ENCODE measurements at regions not wholly inside any gene's neighbourhood (a gene's known extent, or its start where the extent isn't known, plus 50 kb on each side); places are given as distances from the start of the nearest gene placed in this dataset.

DNA sequence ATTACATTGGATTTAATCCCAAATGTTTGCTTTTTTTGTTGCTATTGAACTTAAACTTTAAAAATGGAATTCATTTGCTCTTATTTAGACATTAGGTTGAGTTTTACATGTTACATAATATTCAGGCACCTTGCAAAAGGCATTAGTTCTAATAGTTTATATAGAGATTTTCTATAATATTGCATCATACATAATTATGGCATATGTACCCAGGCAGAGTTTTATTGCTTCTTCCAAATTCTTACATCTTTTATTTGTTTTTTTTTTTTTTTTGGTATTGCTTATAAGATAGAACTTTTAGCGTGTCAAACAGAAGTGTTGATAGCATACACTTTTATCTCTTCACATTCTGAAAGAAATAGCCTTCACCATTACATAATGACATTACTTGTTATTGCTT, 487.7 kb downstream of the GABRG1 start:
- POLR2A ChIA-PET, result no interaction called here
- H3K27ac Mint-ChIP-seq, result no peak overlapping the region
- intact Hi-C loops (cut with micrococcal nuclease), result no loop called here
- H3K27me3 Mint-ChIP-seq, result no peaks in the 10 kb centered on the region
- ATAC-seq (ENCODE audit: low read depth) (no peak), DNase-seq (no peak)
- TF ChIP-seq, protein P1, sequence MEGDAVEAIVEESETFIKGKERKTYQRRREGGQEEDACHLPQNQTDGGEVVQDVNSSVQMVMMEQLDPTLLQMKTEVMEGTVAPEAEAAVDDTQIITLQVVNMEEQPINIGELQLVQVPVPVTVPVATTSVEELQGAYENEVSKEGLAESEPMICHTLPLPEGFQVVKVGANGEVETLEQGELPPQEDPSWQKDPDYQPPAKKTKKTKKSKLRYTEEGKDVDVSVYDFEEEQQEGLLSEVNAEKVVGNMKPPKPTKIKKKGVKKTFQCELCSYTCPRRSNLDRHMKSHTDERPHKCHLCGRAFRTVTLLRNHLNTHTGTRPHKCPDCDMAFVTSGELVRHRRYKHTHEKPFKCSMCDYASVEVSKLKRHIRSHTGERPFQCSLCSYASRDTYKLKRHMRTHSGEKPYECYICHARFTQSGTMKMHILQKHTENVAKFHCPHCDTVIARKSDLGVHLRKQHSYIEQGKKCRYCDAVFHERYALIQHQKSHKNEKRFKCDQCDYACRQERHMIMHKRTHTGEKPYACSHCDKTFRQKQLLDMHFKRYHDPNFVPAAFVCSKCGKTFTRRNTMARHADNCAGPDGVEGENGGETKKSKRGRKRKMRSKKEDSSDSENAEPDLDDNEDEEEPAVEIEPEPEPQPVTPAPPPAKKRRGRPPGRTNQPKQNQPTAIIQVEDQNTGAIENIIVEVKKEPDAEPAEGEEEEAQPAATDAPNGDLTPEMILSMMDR (IDR thresholded peaks at IDR 0.05), result no peak
- no peak overlapping the region for H3K4me3 Mint-ChIP-seq
- peaks cover 16% of the 10 kb centered on the region for H3K9me3 Mint-ChIP-seq
- CTCF ChIA-PET, result no interaction called here
- no peaks in the 10 kb centered on the region for H3K4me1 Mint-ChIP-seq
- no peaks in the 10 kb centered on the region for H3K36me3 Mint-ChIP-seq (ENCODE audit: low read depth)

DNA sequence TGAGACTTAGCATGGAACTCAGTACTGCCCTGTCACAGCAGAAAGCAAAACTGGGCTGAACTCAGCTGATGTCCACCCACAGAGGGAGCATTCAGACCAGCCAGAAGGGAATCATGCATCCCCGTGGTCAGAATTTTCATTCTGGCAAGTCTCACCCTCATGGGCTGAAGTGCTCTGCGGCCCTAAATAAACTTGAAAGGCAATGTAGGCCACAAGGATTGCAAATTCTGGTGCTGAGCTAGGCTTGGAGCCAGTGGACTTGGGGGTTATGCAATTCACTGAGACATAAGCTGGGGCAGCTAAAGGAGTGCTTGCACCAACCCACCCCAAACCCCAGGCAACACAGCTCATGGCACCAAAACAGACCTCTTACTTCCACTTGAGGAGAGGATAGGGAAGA, 494.1 kb downstream of the GABRG1 start:
- CTCF ChIA-PET, result no interaction called here
- Mint-ChIP-seq H3K4me3 (no peak overlapping the region), H3K4me1 (no peaks in the 10 kb centered on the region), H3K27me3 (no peaks in the 10 kb centered on the region), H3K27ac (no peak overlapping the region), H3K9me3 (peaks cover 6% of the 10 kb centered on the region), H3K36me3 (ENCODE audit: low read depth) (no peaks in the 10 kb centered on the region)
- DNase-seq, result no peak
- intact Hi-C loops (cut with micrococcal nuclease), result no loop called here
- POLR2A ChIA-PET, result no interaction called here
- TF ChIP-seq, protein P1 (IDR thresholded peaks at IDR 0.05), result no peak
- no peak for ATAC-seq (ENCODE audit: low read depth)

DNA sequence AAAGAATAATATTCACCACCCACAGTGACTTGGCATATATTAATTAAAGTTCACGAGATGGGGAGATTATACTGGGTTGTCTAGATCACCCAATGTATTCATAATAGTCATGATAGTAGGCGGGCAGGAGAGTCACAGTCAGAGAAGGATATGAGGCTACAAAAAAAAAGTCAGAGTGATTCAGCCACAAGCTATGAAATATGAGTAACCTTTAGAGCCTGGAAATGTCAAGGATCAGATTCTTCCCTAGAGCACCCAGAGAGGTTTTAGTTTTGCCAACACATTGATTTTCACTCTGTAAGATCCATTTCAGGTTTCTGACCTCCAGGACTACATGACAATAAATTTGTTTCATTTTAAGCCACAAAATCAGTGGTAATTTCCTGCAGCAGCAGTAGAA, 501.9 kb downstream of the GABRG1 start:
- ChIA-PET CTCF (no interaction called here), POLR2A (no interaction called here)
- TF ChIP-seq, protein P1 (IDR thresholded peaks at IDR 0.05), result no peak
- ATAC-seq (ENCODE audit: low read depth), result no peak
- Mint-ChIP-seq H3K4me3 (no peak overlapping the region), H3K27ac (no peak overlapping the region), H3K27me3 (no peaks in the 10 kb centered on the region), H3K9me3 (no peaks in the 10 kb centered on the region), H3K36me3 (ENCODE audit: low read depth) (no peaks in the 10 kb centered on the region), H3K4me1 (no peaks in the 10 kb centered on the region)
- intact Hi-C loops (cut with micrococcal nuclease), result no loop called here
- DNase-seq, result no peak

DNA sequence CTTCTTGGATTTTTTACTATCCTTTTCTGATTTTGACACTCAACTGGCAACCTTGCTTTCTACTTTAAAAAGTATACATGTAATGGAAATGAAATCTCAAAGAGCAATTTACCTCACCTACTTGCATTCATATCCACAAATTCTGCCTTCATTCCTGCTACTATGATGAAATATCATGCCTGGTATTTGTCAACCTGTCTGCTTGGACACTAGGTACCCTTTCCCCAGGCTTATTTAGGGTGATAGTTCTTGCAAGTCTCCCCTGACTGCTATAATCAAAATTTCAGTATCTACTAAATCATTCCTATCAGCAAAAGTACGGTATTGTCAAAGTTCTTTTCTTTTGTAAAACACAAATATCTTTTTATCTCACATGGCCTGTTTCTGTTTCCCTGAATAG, 503.0 kb downstream of the GABRG1 start:
- intact Hi-C loops (cut with micrococcal nuclease), result no loop called here

DNA sequence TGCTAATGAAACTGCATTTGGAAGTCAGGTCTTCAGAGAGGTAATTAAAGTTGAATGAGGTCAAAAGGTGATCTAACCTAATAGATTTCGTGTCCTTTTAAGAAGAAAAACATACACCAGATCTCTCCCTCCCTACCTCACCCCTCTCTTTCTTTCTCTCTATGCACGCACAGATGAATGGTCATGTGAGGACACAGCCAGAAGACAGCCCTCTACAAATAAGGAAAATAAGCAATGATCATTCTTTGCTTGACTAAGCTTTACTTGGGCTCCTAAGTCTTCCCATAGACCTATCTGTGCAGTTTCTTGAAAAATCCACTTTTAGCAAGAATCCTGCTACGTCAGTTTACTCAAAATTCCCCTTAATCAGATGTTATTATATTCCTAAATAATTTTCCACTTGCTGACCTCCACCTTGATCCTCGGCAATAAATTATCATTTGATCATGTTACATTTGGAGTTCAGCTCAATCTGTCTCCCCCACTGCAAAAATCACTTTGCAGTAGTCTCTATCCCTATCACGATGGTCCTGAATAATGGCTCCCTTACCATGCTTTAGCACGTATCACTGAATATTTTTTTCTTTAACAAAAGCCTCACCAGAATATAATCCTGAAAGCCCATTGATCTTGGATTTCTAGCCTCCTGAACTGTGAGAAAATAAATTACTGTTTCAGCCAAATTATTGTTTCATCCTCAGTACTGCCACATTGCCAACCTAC, 527.3 kb downstream of the GABRG1 start:
- ATAC-seq (ENCODE audit: low read depth), result no peak
- TF ChIP-seq, protein P1 (IDR thresholded peaks at IDR 0.05), result no peak
- intact Hi-C loops (cut with micrococcal nuclease), result no loop called here
- CTCF ChIA-PET, result no interaction called here
- Mint-ChIP-seq H3K9me3 (peaks cover 9% of the 10 kb centered on the region), H3K27me3 (no peaks in the 10 kb centered on the region), H3K27ac (no peak overlapping the region), H3K36me3 (ENCODE audit: low read depth) (no peaks in the 10 kb centered on the region), H3K4me3 (no peak overlapping the region), H3K4me1 (no peaks in the 10 kb centered on the region)
- POLR2A ChIA-PET, result no interaction called here
- DNase-seq, result no peak

More for the DNA sequence above, 503.0 kb downstream of the GABRG1 start:
- Mint-ChIP-seq H3K27ac (no peak overlapping the region), H3K27me3 (no peaks in the 10 kb centered on the region), H3K36me3 (ENCODE audit: low read depth) (no peaks in the 10 kb centered on the region), H3K4me3 (no peak overlapping the region), H3K9me3 (no peaks in the 10 kb centered on the region), H3K4me1 (no peaks in the 10 kb centered on the region)
- TF ChIP-seq, protein P1 (IDR thresholded peaks at IDR 0.05), result no peak
- ATAC-seq (ENCODE audit: low read depth) (no peak), DNase-seq (no peak)
- ChIA-PET POLR2A (no interaction called here), CTCF (no interaction called here)
